Suprapubic skin (tissue), 4 donors: ENCODE measurements at regions not wholly inside any gene's neighbourhood (a gene's known extent, or its start where the extent isn't known, plus 50 kb on each side); places are given as distances from the start of the nearest gene placed in this dataset.

Source experiments
- POLR2A ChIP-seq, 2 donors: fragments of 450-650 bp; IDR thresholded peaks; one replicate each; pipeline ENCODE4 v1.6.1; 2017; ENCODE audit warnings: antibody characterized with exemption in 2 of 2, mild to moderate bottlenecking in 2 of 2, moderate library complexity in 2 of 2
- POLR2AphosphoS5 ChIP-seq, 3 donors: sonication (generic); formaldehyde crosslinking; IDR thresholded peaks; one replicate each; pipeline ENCODE4 v1.6.1; 2017; ENCODE audit warnings: antibody characterized with exemption in 3 of 3
- TF ChIP-seq, protein P1 (sequence below), 2 donors: fragments of 200-600 bp in 1 of 2; fragments of 450-650 bp in 1 of 2; sonication (generic) in 1 of 2; IDR thresholded peaks; one replicate each; pipeline ENCODE4 v1.5.1; 2016 to 2019; ENCODE audit warnings: antibody characterized with exemption in 2 of 2, mild to moderate bottlenecking in 1 of 2, moderate library complexity in 1 of 2

DNA sequence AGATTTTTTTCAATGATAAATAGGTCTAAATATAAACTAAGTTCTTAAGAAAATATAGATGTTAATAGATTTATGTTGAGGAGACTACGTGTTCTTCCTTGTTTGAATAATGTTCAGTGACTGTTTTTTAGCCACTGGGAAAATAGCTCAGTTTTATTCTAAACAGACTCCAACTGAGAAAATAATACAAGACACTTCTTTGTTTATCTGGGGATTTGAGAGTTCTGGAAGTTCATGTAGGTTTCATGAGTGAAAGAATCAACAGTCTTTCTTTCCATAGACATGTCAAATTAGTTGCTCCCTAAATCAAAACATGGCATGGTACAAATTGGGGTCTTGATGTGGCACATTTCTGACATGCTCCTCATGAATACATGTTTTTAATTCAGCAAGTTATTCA, 177.7 kb downstream of the MREG start:
- TF ChIP-seq, protein P1, sequence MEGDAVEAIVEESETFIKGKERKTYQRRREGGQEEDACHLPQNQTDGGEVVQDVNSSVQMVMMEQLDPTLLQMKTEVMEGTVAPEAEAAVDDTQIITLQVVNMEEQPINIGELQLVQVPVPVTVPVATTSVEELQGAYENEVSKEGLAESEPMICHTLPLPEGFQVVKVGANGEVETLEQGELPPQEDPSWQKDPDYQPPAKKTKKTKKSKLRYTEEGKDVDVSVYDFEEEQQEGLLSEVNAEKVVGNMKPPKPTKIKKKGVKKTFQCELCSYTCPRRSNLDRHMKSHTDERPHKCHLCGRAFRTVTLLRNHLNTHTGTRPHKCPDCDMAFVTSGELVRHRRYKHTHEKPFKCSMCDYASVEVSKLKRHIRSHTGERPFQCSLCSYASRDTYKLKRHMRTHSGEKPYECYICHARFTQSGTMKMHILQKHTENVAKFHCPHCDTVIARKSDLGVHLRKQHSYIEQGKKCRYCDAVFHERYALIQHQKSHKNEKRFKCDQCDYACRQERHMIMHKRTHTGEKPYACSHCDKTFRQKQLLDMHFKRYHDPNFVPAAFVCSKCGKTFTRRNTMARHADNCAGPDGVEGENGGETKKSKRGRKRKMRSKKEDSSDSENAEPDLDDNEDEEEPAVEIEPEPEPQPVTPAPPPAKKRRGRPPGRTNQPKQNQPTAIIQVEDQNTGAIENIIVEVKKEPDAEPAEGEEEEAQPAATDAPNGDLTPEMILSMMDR (IDR thresholded peaks at IDR 0.05): no peak
- TF ChIP-seq POLR2A (IDR thresholded peaks at IDR 0.05): no peak
- no peak for TF ChIP-seq POLR2AphosphoS5 (IDR thresholded peaks at IDR 0.05)
